ENCODE measurements at regions not wholly inside any gene's neighbourhood (a gene's known extent, or its start where the extent isn't known, plus 50 kb on each side); places are given as distances from the start of the nearest gene placed in this dataset.

DNA sequence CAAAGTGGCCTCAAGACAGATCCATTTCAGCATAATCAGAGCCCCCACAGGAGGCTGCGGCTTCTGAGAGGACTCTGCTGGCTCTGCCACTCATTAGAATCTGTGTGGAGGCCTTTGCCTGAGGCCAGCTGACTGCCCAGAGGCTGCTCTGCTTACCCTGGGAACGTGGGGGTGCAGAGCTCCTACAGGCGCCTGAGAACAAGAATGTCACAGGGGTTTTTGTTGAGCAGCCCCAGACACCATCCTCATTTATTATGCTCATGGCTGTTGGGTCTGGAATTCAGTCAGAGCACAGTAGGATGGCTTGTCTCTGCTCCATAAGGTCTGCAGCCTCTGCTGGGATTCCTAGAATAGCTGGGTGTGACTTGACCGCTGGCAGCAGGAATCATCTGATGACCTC is 101.8 kb upstream of the GDF10 start:
- H3K9me3 Mint-ChIP-seq: peaks cover 0 to 3% (median 0%) of the 10 kb centered on the region in 9 donors
- DNase-seq (no peak), ATAC-seq (no peak)
- peaks cover 0 to 27% (median 10%) of the 10 kb centered on the region in 4 donors for H3K4me1 Mint-ChIP-seq
- POLR2A ChIA-PET: no interaction called here
- H3K27me3 Mint-ChIP-seq: no peaks in the 10 kb centered on the region
- H3K36me3 Mint-ChIP-seq: peaks cover 0 to 5% (median 0%) of the 10 kb centered on the region in 3 donors
- H3K4me3 Mint-ChIP-seq: no peak overlapping the region
- H3K27ac Mint-ChIP-seq: no peak overlapping the region

DNA sequence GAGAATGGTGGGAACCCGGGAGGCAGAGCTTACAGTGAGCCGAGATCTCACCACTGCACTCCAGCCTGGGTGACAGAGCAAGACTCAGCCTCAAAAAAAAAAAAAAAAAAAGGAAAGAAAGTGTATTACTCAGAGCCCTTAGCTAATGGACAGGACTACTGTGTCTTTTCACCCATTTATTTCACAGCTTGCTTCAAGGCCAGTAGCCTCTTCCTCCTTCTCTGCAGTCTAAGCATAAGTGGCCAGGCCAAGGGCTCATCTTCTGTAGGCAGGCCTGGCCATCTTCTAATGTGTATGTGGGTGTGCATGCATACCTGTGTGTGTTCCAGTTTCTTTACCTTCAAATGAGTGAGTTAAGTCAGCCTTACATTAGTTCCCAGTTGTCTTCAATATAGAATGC is 94.8 kb upstream of the GDF10 start:
- Mint-ChIP-seq H3K27ac (peak overlapping the region in 8 of 10 donors; percentile 30 to 98 (median 90)), H3K4me3 (peak overlapping the region in 5 of 10 donors; percentile 10 to 85 (median 58)), H3K4me1 (peaks cover 32 to 61% (median 54%) of the 10 kb centered on the region in 4 donors), H3K9me3 (peaks cover 0 to 4% (median 0%) of the 10 kb centered on the region in 9 donors), H3K27me3 (no peaks in the 10 kb centered on the region), H3K36me3 (peaks cover 0 to 5% (median 0%) of the 10 kb centered on the region in 3 donors)
- DNase-seq (no peak), ATAC-seq (no peak)
- POLR2A ChIA-PET: interaction anchor here (0.6 to 4.6 kb wide), 3 partner anchors 39 to 85 kb away, joined by 3 to 24 read pairs (median 6); no protein-coding TSS in a partner anchor

DNA sequence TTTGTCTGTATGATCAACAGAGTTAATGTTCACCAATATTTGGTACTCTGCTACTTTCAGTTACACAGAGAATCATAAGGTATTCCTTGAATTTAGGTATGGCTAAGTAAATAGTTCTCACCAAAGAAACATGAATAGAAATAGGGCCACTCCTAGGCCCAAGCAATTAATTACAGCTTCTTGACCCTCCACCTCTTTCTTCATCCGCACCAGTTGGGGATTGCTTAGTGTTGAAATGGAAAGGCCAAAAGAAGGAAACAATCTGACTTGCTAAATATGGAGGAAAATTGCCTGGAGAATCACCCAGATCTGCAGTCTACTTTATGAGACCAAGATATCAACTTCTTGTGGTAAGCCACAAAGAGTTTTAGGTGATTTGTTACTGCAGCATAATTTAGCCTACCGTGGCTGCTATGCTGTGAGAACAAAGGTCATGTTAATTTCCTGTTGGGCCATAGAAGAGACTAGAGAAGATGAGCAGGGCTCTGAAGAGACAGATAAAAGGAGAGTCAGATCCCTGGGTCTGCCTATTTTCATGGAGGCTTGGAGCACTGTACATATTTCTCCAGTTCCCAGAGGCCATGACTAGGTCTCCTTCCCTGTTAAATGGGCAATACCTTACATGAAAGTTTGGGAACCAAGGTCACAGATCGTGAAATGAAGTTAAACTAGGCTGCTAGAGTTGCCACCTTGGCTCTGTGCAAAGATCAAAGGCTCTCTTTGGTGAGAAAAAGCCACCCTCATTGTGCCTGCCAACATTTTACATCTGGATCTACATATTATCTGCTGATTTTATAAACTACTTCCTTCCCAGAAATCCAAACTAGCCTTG is 93.3 kb upstream of the GDF10 start:
- DNase-seq: peak in 5 of 10 donors; percentile 21 to 65 (median 51)
- peak; percentile 87 to 91 for ATAC-seq
- Mint-ChIP-seq H3K27me3 (no peaks in the 10 kb centered on the region), H3K36me3 (peaks cover 0 to 6% (median 4%) of the 10 kb centered on the region in 3 donors), H3K4me3 (peak overlapping the region; percentile 58 to 85 (median 78)), H3K4me1 (peaks cover 35 to 69% (median 56%) of the 10 kb centered on the region in 4 donors), H3K27ac (peak overlapping the region; percentile 89 to 98 (median 94)), H3K9me3 (peaks cover 0 to 4% (median 0%) of the 10 kb centered on the region in 9 donors)
- POLR2A ChIA-PET: interaction anchor here (0.6 to 4.6 kb wide), 4 partner anchors 41 to 54 kb away, joined by 3 to 24 read pairs (median 6); no protein-coding TSS in a partner anchor

GRCh38 chr10:47207281-47207615 is 92.7 kb upstream of the GDF10 start:
- Mint-ChIP-seq H3K9me3 (peaks cover 0 to 5% (median 0%) of the 10 kb centered on the region in 9 donors), H3K27ac (peak overlapping the region; percentile 89 to 98 (median 94)), H3K4me3 (peak overlapping the region; percentile 58 to 85 (median 78)), H3K4me1 (peaks cover 35 to 73% (median 56%) of the 10 kb centered on the region in 4 donors), H3K27me3 (no peaks in the 10 kb centered on the region), H3K36me3 (peaks cover 3 to 10% (median 7%) of the 10 kb centered on the region in 3 donors)
- POLR2A ChIA-PET: interaction anchor here (1.4 to 4.6 kb wide), 3 partner anchors 41 to 54 kb away, joined by 3 to 24 read pairs (median 7); no protein-coding TSS in a partner anchor
- ATAC-seq (peak; percentile 65 to 69), DNase-seq (peak in 3 of 10 donors; percentile 9 to 33 (median 15))

DNA sequence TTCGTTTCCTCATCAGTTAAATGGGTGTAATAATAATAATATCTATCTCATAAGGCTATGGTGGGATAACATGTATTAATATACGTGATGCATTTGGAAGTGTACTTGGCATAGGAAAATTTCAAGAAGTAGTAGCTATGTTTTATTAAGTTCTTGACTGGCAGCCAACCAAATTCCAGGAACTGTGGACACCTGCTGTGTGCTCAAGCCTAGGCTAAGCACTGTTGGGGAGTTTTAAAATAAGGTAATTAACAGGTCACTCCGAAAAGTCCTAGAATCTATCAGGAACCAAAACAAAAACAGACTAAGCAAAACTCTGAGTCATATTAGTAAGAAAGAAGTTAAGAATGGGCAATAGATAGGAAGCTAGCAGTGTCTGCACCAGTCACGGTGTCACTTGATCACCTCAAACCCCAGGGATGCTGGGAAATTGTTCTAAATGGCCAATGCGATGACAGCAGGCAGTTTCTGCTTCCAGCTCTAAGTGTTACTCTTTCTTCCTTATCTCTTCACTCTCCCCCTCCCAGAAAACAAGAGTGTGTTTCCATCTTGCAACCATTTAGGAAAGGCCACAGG is 92.0 kb upstream of the GDF10 start:
- DNase-seq: no peak
- Mint-ChIP-seq H3K4me1 (peaks cover 36 to 79% (median 56%) of the 10 kb centered on the region in 4 donors), H3K9me3 (peaks cover 0 to 10% (median 0%) of the 10 kb centered on the region in 9 donors), H3K4me3 (peak overlapping the region; percentile 16 to 85 (median 76)), H3K27me3 (no peaks in the 10 kb centered on the region), H3K27ac (peak overlapping the region; percentile 89 to 98 (median 94)), H3K36me3 (peaks cover 9 to 16% (median 10%) of the 10 kb centered on the region in 3 donors)
- ATAC-seq: no peak
- POLR2A ChIA-PET: interaction anchor here (1.4 to 4.6 kb wide), 3 partner anchors 42 to 53 kb away, joined by 3 to 24 read pairs (median 7); no protein-coding TSS in a partner anchor

GRCh38 chr10:47209466-47209865 is 90.5 kb upstream of the GDF10 start:
- peak overlapping the region in 9 of 10 donors; percentile 15 to 91 (median 66) for H3K27ac Mint-ChIP-seq
- ATAC-seq: no peak
- no peak overlapping the region for H3K4me3 Mint-ChIP-seq

DNA sequence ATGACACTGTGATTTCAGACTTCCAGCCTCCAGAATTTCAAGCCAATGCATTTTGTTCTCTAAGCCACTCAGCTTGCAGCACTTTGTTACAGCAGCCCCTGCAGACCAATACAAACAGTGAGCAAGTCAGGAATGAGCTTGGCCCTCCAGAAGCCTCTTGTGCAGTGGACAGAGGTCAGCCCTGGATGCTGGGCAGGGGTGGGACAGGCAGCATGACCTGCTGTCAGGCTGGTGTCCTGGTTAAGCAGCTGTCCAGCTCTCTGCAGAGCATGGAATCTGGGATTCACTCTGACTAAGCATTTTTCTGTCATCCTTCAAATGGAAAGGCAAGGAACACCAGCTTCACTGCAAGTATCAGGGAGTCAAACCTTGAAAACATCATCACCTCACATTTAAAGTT is 85.5 kb upstream of the GDF10 start:
- no peak overlapping the region for H3K27ac Mint-ChIP-seq
- no peak overlapping the region for H3K4me3 Mint-ChIP-seq
- POLR2A ChIA-PET: no interaction called here
- H3K36me3 Mint-ChIP-seq: peaks cover 9 to 18% (median 10%) of the 10 kb centered on the region in 3 donors
- H3K27me3 Mint-ChIP-seq: no peaks in the 10 kb centered on the region
- H3K4me1 Mint-ChIP-seq: peaks cover 14 to 48% (median 26%) of the 10 kb centered on the region in 4 donors
- ATAC-seq: no peak
- no peak for DNase-seq
- peaks cover 0 to 6% (median 0%) of the 10 kb centered on the region in 9 donors for H3K9me3 Mint-ChIP-seq

More at GRCh38 chr10:47209466-47209865, 90.5 kb upstream of the GDF10 start:
- peaks cover 0 to 6% (median 0%) of the 10 kb centered on the region in 9 donors for H3K9me3 Mint-ChIP-seq
- no peak for DNase-seq
- H3K27me3 Mint-ChIP-seq: no peaks in the 10 kb centered on the region
- H3K4me1 Mint-ChIP-seq: peaks cover 39 to 76% (median 58%) of the 10 kb centered on the region in 4 donors
- POLR2A ChIA-PET: interaction anchor here (4.6 kb wide), 1 partner anchor 44 kb away, joined by 24 read pairs; no protein-coding TSS in a partner anchor
- H3K36me3 Mint-ChIP-seq: peaks cover 9 to 18% (median 10%) of the 10 kb centered on the region in 3 donors

GRCh38 chr10:47217113-47217512 is 82.9 kb upstream of the GDF10 start:
- no peak overlapping the region for H3K4me3 Mint-ChIP-seq
- H3K36me3 Mint-ChIP-seq: peaks cover 4 to 10% (median 7%) of the 10 kb centered on the region in 3 donors
- peak overlapping the region in 2 of 10 donors; percentile 38 to 44 for H3K27ac Mint-ChIP-seq
- POLR2A ChIA-PET: no interaction called here
- DNase-seq: no peak
- ATAC-seq: no peak
- no peaks in the 10 kb centered on the region for H3K27me3 Mint-ChIP-seq
- peaks cover 0 to 6% (median 0%) of the 10 kb centered on the region in 9 donors for H3K9me3 Mint-ChIP-seq
- peaks cover 11 to 32% (median 20%) of the 10 kb centered on the region in 4 donors for H3K4me1 Mint-ChIP-seq

DNA sequence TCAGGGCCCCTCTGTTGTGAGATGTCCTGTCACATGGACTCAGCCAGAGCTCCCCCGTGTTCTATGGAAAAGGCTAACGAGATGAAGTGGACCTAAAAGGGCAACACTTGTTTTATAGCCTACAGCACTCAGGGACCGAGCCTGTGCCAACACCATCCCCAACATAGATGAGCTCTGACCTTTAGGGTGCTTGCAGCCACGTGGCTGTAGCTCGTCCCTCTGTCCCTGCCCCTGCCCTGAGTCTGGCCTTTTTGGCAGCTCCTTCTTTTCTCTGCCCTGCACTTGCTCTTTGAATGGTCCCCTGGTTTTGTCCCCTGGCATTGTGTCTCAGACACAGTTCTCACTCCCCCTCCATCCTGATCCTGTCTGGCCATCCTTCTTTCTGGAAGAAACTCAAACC is 81.2 kb upstream of the GDF10 start:
- Mint-ChIP-seq H3K4me1 (peaks cover 11 to 36% (median 19%) of the 10 kb centered on the region in 4 donors), H3K36me3 (no peaks in the 10 kb centered on the region), H3K4me3 (no peak overlapping the region), H3K27ac (peak overlapping the region in 2 of 10 donors; percentile 46 to 80), H3K9me3 (no peaks in the 10 kb centered on the region), H3K27me3 (no peaks in the 10 kb centered on the region)
- DNase-seq (no peak), ATAC-seq (no peak)
- POLR2A ChIA-PET: no interaction called here

DNA sequence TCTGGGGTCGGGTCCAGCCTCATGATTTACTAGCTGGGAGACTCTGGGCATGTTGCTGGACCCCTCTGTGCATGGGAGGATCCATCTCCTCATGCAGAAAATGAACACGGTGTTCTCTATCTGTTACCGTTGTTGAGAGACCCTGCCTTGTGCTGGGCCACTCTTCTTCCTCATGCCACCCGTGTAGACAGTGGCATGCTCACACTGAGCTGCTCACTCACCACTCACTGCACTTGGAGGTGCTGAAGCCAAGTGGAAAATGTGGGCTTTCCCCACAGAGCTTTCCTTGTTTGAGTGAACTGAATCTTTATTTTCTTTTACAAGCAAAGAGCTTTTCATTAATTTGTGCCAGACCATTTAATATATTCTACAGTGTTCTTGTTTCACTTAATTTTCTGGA is 77.5 kb upstream of the GDF10 start:
- H3K36me3 Mint-ChIP-seq: peaks cover 0 to 2% (median 0%) of the 10 kb centered on the region in 3 donors
- no peak for DNase-seq
- H3K27ac Mint-ChIP-seq: peak overlapping the region in 1 of 10 donors; percentile 51
- H3K4me3 Mint-ChIP-seq: no peak overlapping the region
- H3K4me1 Mint-ChIP-seq: peaks cover 2 to 30% (median 12%) of the 10 kb centered on the region in 4 donors
- POLR2A ChIA-PET: no interaction called here
- H3K9me3 Mint-ChIP-seq: no peaks in the 10 kb centered on the region
- H3K27me3 Mint-ChIP-seq: no peaks in the 10 kb centered on the region
- ATAC-seq: no peak

DNA sequence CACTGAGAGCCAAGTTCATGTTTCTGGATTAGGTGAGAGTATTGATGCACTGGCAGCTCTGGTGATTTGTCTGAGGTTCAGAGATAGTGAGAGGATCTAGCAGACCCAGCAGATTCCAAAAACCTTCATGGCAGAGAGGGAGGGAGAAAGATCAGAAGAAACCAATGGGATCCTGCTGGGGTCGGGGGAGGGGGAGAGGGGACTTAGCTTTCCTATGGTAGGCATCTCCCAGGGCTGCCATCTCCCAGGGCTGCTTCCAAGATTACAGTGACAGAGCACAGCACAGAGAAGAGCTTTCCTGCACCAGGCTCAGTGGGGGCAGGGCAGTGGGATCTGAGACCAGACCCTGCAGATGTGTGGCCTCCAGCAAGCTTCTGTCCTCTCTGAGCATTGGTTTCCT is 76.8 kb upstream of the GDF10 start:
- POLR2A ChIA-PET: interaction anchor here (0.6 kb wide), 1 partner anchor 56 kb away, joined by 3 read pairs; no protein-coding TSS in a partner anchor
- Mint-ChIP-seq H3K36me3 (peaks cover 0 to 2% (median 0%) of the 10 kb centered on the region in 3 donors), H3K4me3 (no peak overlapping the region), H3K27ac (peak overlapping the region in 2 of 10 donors; percentile 21 to 56), H3K27me3 (no peaks in the 10 kb centered on the region), H3K9me3 (peaks cover 0 to 4% (median 0%) of the 10 kb centered on the region in 9 donors), H3K4me1 (peaks cover 0 to 24% (median 12%) of the 10 kb centered on the region in 4 donors)
- ATAC-seq (no peak), DNase-seq (no peak)

- Mint-ChIP-seq H3K4me3 (no peak overlapping the region), H3K27ac (peak overlapping the region in 1 of 10 donors; percentile 28), H3K9me3 (peaks cover 0 to 13% (median 5%) of the 10 kb centered on the region in 9 donors), H3K4me1 (peaks cover 0 to 24% (median 12%) of the 10 kb centered on the region in 4 donors), H3K27me3 (no peaks in the 10 kb centered on the region), H3K36me3 (peaks cover 2 to 6% (median 3%) of the 10 kb centered on the region in 3 donors)
- DNase-seq (no peak), ATAC-seq (no peak)
- POLR2A ChIA-PET: interaction anchor here (1.7 kb wide), 1 partner anchor 59 kb away, joined by 4 read pairs; no protein-coding TSS in a partner anchor
Observed at GRCh38 chr10:47224546-47225218, 75.3 kb upstream of the GDF10 start.
